ENCODE measurements at regions not wholly inside any gene's neighbourhood (a gene's known extent, or its start where the extent isn't known, plus 50 kb on each side); places are given as distances from the start of the nearest gene placed in this dataset.
"Not testable (repeated sequence)": the region's sequence is repeated elsewhere in the genome, so short reads cannot be mapped to it uniquely, and the experiment has no call there.

DNA sequence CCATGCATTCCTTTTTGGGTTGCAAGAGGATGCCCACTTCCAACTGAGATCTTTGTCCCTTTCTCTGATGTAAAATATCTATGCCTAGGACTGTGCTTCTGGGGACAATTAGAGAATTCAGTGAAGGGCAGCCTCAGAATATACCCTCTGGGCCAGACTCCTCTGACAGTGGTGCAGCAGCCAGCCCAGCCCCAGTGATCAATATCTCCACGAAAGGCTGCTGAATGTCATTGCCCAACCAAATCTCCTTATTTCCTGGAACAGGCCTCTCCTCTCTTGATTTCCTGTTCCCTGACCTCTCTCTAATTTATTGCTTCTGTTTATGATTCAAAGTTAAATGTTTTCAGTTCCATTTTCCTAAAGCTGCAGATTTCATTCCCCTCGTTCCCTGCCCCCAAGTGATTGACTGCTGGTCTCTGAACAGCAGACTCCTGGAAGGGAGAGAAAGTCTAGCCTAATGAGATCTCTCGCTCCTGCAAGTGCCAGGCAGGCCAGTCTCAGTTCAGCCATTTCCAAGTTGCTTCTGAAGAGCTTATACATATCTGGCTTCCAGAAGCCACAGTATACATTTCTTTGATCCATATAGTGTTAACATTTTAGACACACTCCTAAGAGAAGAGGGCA lies 104.4 kb upstream of the SALL1 start:
- Mint-ChIP-seq H3K36me3 (peaks cover 1% of the 10 kb centered on the region), H3K27ac (no peak overlapping the region), H3K4me1 (no peaks in the 10 kb centered on the region), H3K9me3 (peaks cover 6% of the 10 kb centered on the region), H3K4me3 (no peak overlapping the region), H3K27me3 (no peaks in the 10 kb centered on the region)
- ATAC-seq (ENCODE audit: low read depth) (no peak), DNase-seq (no peak)
- POLR2A ChIA-PET: no interaction called here

DNA sequence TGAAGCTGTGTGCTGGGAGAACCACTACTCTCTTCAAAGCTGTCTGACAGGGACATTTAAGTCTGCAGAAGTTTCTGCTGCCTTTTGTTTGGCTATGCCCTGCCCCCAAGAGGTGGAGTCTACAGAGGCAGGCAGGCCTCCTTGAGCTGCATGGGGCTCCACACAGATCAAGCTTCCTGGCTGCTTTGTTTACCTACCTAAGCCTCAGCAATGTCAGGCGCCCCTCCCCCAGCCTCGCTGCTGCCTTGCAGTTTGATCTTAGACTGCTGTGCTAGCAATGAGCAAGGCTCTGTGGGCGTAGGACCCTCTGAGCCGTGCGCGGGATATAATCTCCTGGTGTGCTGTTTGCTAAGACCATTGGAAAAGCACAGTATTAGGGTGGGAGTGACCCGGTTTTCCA lies 103.3 kb upstream of the SALL1 start:
- H3K36me3 Mint-ChIP-seq; H3K4me1 Mint-ChIP-seq; ATAC-seq (ENCODE audit: low read depth); H3K9me3 Mint-ChIP-seq; H3K27me3 Mint-ChIP-seq; H3K4me3 Mint-ChIP-seq; DNase-seq; H3K27ac Mint-ChIP-seq; POLR2A ChIA-PET: not testable (repeated sequence)

DNA sequence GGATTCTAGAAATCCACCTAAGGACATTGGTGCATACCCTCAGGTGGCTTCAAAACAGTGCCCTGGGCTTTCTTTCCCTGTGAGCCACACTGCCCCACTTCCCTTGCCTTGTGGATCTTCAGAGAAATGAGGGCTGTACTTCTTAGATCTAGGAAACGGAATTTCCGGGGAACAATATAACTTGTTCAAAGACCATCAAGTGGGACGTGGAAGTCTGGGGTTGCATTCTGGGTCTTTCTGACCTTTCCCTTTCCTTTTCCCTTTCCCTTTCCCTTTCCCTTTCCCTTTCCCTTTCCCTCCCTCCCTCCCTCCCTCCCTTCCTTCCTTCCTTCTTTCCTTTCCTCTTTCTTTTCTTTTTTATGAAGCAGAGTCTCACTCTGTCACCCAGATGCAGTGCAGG lies 97.1 kb upstream of the SALL1 start:
- Mint-ChIP-seq H3K9me3 (peaks cover 6% of the 10 kb centered on the region), H3K4me1 (no peaks in the 10 kb centered on the region), H3K4me3 (no peak overlapping the region), H3K27me3 (no peaks in the 10 kb centered on the region), H3K36me3 (peaks cover 1% of the 10 kb centered on the region), H3K27ac (no peak overlapping the region)
- ATAC-seq (ENCODE audit: low read depth) (no peak), DNase-seq (no peak)
- POLR2A ChIA-PET: no interaction called here

- H3K9me3 Mint-ChIP-seq: peaks cover 7% of the 10 kb centered on the region
- no peaks in the 10 kb centered on the region for H3K4me1 Mint-ChIP-seq
- no peak overlapping the region for H3K27ac Mint-ChIP-seq
- H3K27me3 Mint-ChIP-seq: no peaks in the 10 kb centered on the region
- DNase-seq: no peak
- no peak for ATAC-seq (ENCODE audit: low read depth)
- POLR2A ChIA-PET: no interaction called here
- no peak overlapping the region for H3K4me3 Mint-ChIP-seq
- no peaks in the 10 kb centered on the region for H3K36me3 Mint-ChIP-seq
These were observed 94.6 kb upstream of the SALL1 start for GRCh38 chr16:51245658-51245995.

- POLR2A ChIA-PET: no interaction called here
These were observed 94.0 kb upstream of the SALL1 start for GRCh38 chr16:51244887-51245657.

GRCh38 chr16:51243936-51244436 lies 92.9 kb upstream of the SALL1 start:
- POLR2A ChIA-PET: no interaction called here
- H3K9me3 Mint-ChIP-seq: peaks cover 16% of the 10 kb centered on the region
- no peaks in the 10 kb centered on the region for H3K4me1 Mint-ChIP-seq
- no peaks in the 10 kb centered on the region for H3K27me3 Mint-ChIP-seq
- ATAC-seq (ENCODE audit: low read depth) (no peak), DNase-seq (no peak)
- H3K4me3 Mint-ChIP-seq: no peak overlapping the region
- H3K27ac Mint-ChIP-seq: no peak overlapping the region
- H3K36me3 Mint-ChIP-seq: no peaks in the 10 kb centered on the region

More at GRCh38 chr16:51244887-51245657, 94.0 kb upstream of the SALL1 start:
- Mint-ChIP-seq H3K4me3 (no peak overlapping the region), H3K27ac (no peak overlapping the region), H3K9me3 (peaks cover 9% of the 10 kb centered on the region), H3K36me3 (no peaks in the 10 kb centered on the region), H3K27me3 (no peaks in the 10 kb centered on the region), H3K4me1 (no peaks in the 10 kb centered on the region)
- ATAC-seq (ENCODE audit: low read depth) (no peak), DNase-seq (no peak)

GRCh38 chr16:51242296-51242994 lies 91.4 kb upstream of the SALL1 start:
- no peak overlapping the region for H3K27ac Mint-ChIP-seq
- DNase-seq (no peak), ATAC-seq (ENCODE audit: low read depth) (no peak)
- no peaks in the 10 kb centered on the region for H3K27me3 Mint-ChIP-seq
- POLR2A ChIA-PET: no interaction called here
- peaks cover 16% of the 10 kb centered on the region for H3K9me3 Mint-ChIP-seq
- H3K36me3 Mint-ChIP-seq: no peaks in the 10 kb centered on the region
- no peaks in the 10 kb centered on the region for H3K4me1 Mint-ChIP-seq
- H3K4me3 Mint-ChIP-seq: no peak overlapping the region

DNA sequence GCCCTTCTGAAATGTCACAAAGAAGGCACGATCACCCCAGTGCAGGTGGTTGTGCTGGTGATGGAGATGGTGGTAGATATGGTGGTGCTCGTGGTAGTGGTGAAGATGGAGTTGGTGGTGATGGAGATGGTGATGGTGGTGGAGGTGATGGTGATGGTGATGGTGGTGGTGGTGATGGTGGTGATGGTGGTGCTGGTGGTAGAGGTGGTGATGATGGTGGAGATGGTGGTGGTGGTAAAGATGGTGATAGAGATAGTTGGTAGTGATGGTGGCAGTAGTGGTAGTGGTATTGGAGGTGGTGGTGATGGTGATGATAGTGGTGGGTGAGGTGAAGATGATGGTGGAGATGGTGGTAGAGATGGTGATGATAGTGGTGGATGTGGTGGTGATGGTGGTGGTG lies 88.1 kb upstream of the SALL1 start:
- H3K9me3 Mint-ChIP-seq: peaks cover 13% of the 10 kb centered on the region
- no peaks in the 10 kb centered on the region for H3K4me1 Mint-ChIP-seq
- H3K27me3 Mint-ChIP-seq: no peaks in the 10 kb centered on the region

GRCh38 chr16:51237861-51238378 lies 86.8 kb upstream of the SALL1 start:
- Mint-ChIP-seq H3K27ac (no peak overlapping the region), H3K27me3 (no peaks in the 10 kb centered on the region), H3K36me3 (no peaks in the 10 kb centered on the region), H3K4me3 (no peak overlapping the region), H3K4me1 (no peaks in the 10 kb centered on the region), H3K9me3 (peaks cover 13% of the 10 kb centered on the region)
- no peak for ATAC-seq (ENCODE audit: low read depth)
- DNase-seq: no peak
- POLR2A ChIA-PET: no interaction called here

More for the DNA sequence above, 88.1 kb upstream of the SALL1 start:
- Mint-ChIP-seq H3K27ac (peak overlapping the region; percentile 60), H3K4me3 (no peak overlapping the region), H3K36me3 (no peaks in the 10 kb centered on the region)
- POLR2A ChIA-PET: no interaction called here
- DNase-seq (no peak), ATAC-seq (ENCODE audit: low read depth) (no peak)

- Mint-ChIP-seq H3K27me3 (peaks cover under 1% of the 10 kb centered on the region), H3K4me3 (no peak overlapping the region), H3K9me3 (peaks cover 13% of the 10 kb centered on the region), H3K27ac (no peak overlapping the region), H3K36me3 (no peaks in the 10 kb centered on the region), H3K4me1 (no peaks in the 10 kb centered on the region)
- POLR2A ChIA-PET: no interaction called here
- ATAC-seq (ENCODE audit: low read depth) (no peak), DNase-seq (no peak)
These were observed 86.1 kb upstream of the SALL1 start for GRCh38 chr16:51237207-51237606.

GRCh38 chr16:51236583-51236982 lies 85.5 kb upstream of the SALL1 start:
- H3K27ac Mint-ChIP-seq: no peak overlapping the region
- peaks cover 11% of the 10 kb centered on the region for H3K9me3 Mint-ChIP-seq
- no peak overlapping the region for H3K4me3 Mint-ChIP-seq
- no peaks in the 10 kb centered on the region for H3K36me3 Mint-ChIP-seq
- POLR2A ChIA-PET: no interaction called here
- ATAC-seq (ENCODE audit: low read depth) (no peak), DNase-seq (no peak)
- H3K27me3 Mint-ChIP-seq: peaks cover 2% of the 10 kb centered on the region
- no peaks in the 10 kb centered on the region for H3K4me1 Mint-ChIP-seq

DNA sequence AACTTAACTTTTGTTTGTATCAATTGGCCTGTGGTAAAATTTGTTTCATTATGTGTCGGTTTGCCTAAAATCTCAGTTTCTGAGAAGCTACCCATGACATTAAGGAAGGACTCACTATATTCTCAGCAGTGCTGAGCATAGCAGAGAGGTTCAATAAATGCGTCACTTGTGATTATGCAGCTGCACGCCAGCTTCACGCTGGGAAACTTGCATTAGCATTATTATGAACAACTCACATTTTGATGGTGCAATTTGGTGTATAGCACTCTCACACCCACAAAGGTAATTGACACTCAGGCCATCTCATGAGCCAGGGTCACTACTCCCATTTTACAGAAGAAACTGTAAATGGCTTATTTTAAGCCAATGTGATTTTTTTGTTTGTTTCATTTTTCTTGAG lies 80.6 kb upstream of the SALL1 start:
- Mint-ChIP-seq H3K4me1 (no peaks in the 10 kb centered on the region), H3K27ac (no peak overlapping the region), H3K4me3 (no peak overlapping the region), H3K9me3 (no peaks in the 10 kb centered on the region), H3K27me3 (peaks cover 2% of the 10 kb centered on the region), H3K36me3 (no peaks in the 10 kb centered on the region)
- DNase-seq: no peak
- POLR2A ChIA-PET: no interaction called here
- ATAC-seq (ENCODE audit: low read depth): no peak

- H3K36me3 Mint-ChIP-seq; H3K4me3 Mint-ChIP-seq; H3K27me3 Mint-ChIP-seq; ATAC-seq (ENCODE audit: low read depth); H3K4me1 Mint-ChIP-seq; DNase-seq; H3K9me3 Mint-ChIP-seq; H3K27ac Mint-ChIP-seq; POLR2A ChIA-PET: not testable (repeated sequence)
These were observed 79.0 kb upstream of the SALL1 start for GRCh38 chr16:51230035-51230434.
